H1 (cell line): ENCODE measurements at regions not wholly inside any gene's neighbourhood (a gene's known extent, or its start where the extent isn't known, plus 50 kb on each side); places are given as distances from the start of the nearest gene placed in this dataset.

Experiments used
- CTCF ChIP-seq, 3 experiments: IDR thresholded peaks; 1 replicate in 2 of 3; 2 replicates in 1 of 3; pipeline versions ENCODE4 v1.5.1 to v1.6.1; 2011; ENCODE audit warnings: low read length in 3 of 3, mild to moderate bottlenecking in 3 of 3, inconsistent platforms in 2 of 3, low read depth in 1 of 3, moderate library complexity in 1 of 3; ENCODE audit not compliant: insufficient read depth in 1 of 3; ENCODE audit errors: control extremely low read depth in 1 of 3
- EP300 ChIP-seq, 2 experiments: IDR thresholded peaks; 1 replicate in 1 of 2; 2 replicates in 1 of 2; pipeline ENCODE4 v1.6.1; 2011 to 2012; ENCODE audit warnings: low read depth in 2 of 2, low read length in 2 of 2, mild to moderate bottlenecking in 2 of 2, borderline replicate concordance in 1 of 2, inconsistent platforms in 1 of 2, moderate library complexity in 1 of 2
- EZH2 ChIP-seq: fragments of 200-600 bp; sonication (generic); IDR thresholded peaks from 2 replicates; pipeline ENCODE4 v1.7.1; 2012; ENCODE audit warnings: low read depth, mild to moderate bottlenecking, moderate library complexity, low read length, inconsistent platforms; ENCODE audit not compliant: severe bottlenecking
- HDAC2 ChIP-seq, 2 experiments: fragments of 300-600 bp in 1 of 2; sonication (generic) in 1 of 2; IDR thresholded peaks; 2 replicates each; pipeline ENCODE4 v1.6.1; 2011 to 2012; ENCODE audit warnings: low read depth in 2 of 2, low read length in 2 of 2, mild to moderate bottlenecking in 2 of 2, moderate library complexity in 2 of 2, borderline replicate concordance in 1 of 2, inconsistent platforms in 1 of 2
- JUN ChIP-seq: IDR thresholded peaks from 2 replicates; pipeline ENCODE4 v1.6.1; 2011; ENCODE audit warnings: low read depth, mild to moderate bottlenecking, improper control_type of control experiment, low read length
- MAX ChIP-seq: IDR thresholded peaks from 2 replicates; pipeline ENCODE4 v1.6.1; 2012; ENCODE audit warnings: inconsistent platforms
- POLR2A ChIP-seq, 2 experiments: IDR thresholded peaks; 1 replicate in 1 of 2; 2 replicates in 1 of 2; pipeline ENCODE4 v1.6.1; 2011; ENCODE audit warnings: low read depth in 2 of 2, low read length in 2 of 2, mild to moderate bottlenecking in 2 of 2; ENCODE audit errors: control extremely low read depth in 1 of 2
- SIN3A ChIP-seq, 2 experiments: IDR thresholded peaks in 1 of 2; conservative IDR thresholded peaks in 1 of 2; 2 replicates each; pipeline ENCODE4 v1.6.1; 2011 to 2012; ENCODE audit warnings: low read length in 2 of 2, improper control_type of control experiment in 1 of 2, low read depth in 1 of 2, mild to moderate bottlenecking in 1 of 2
- USF2 ChIP-seq: IDR thresholded peaks from 2 replicates; pipeline ENCODE4 v1.6.1; 2011; ENCODE audit warnings: low read length, improper control_type of control experiment
- ZNF274 ChIP-seq: IDR thresholded peaks from 2 replicates; pipeline ENCODE4 v1.7.0; 2012; ENCODE audit warnings: low read length, borderline replicate concordance; ENCODE audit errors: extremely low read depth

DNA sequence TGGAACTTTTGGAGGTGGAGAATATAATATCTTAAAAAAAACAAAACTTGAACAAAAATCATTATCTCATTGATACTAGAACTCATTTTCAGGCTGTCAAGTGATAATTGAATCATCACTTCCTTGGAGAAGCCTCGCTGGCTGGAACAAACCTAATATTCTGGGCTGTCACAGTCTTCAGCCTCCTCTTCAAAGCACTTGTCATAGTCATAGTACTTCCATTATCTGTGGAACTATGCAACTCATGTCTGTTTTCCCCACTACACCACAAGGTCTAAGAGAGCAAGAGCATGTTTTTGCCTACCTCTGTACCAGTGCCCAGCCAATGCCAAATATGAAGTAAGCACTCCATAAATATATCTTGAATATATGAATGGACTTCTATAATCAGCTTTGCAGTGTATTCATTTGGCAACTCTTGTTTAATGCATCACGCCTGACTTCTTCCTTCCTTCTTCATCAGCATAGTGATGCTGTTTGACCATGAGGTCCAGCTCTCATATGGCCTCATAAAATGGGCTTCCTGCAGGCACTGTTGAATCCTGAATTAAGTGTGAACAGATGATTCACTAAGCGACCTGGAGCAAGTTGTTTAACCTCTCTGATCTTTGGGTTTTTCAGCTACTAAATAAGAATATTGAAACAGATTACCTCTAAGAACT, 86.6 kb upstream of the SNRK start:
- no peak for TF ChIP-seq JUN
- no peak for TF ChIP-seq EZH2
- no peak for TF ChIP-seq EP300 (IDR thresholded peaks at IDR 0.05; ENCODE audit: borderline replicate concordance in 1 of 2, low read depth in 2 of 2, low read length in 2 of 2)
- TF ChIP-seq CTCF (IDR thresholded peaks at IDR 0.05; ENCODE audit: control extremely low read depth in 1 of 3, insufficient read depth in 1 of 3, low read depth in 1 of 3, low read length in 3 of 3) = no peak
- no peak for TF ChIP-seq ZNF274
- no peak for TF ChIP-seq USF2
- TF ChIP-seq HDAC2 (IDR thresholded peaks at IDR 0.05; ENCODE audit: borderline replicate concordance in 1 of 2, low read depth in 2 of 2, low read length in 2 of 2) = no peak
- no peak for TF ChIP-seq MAX
- no peak for TF ChIP-seq POLR2A (IDR thresholded peaks at IDR 0.05; ENCODE audit: control extremely low read depth in 1 of 2, low read depth in 2 of 2, low read length in 2 of 2)
- TF ChIP-seq SIN3A (conservative IDR thresholded peaks at IDR 0.05 in 1 of 2, IDR thresholded peaks at IDR 0.05 in 1 of 2; ENCODE audit: low read depth in 1 of 2, low read length in 2 of 2) = no peak
